Fibroblast of lung (primary cell): ENCODE measurements at regions not wholly inside any gene's neighbourhood (a gene's known extent, or its start where the extent isn't known, plus 50 kb on each side); places are given as distances from the start of the nearest gene placed in this dataset.

Experiments
- CTCF ChIP-seq, 2 donors: IDR thresholded peaks in 1 of 2; conservative IDR thresholded peaks in 1 of 2; 1 replicate in 1 of 2; 2 replicates in 1 of 2; pipeline ENCODE4 v1.5.1; 2011 to 2012; ENCODE audit warnings: low read length in 2 of 2, control low read depth in 1 of 2, inconsistent platforms in 1 of 2, low read depth in 1 of 2, mild to moderate bottlenecking in 1 of 2
- EZH2 ChIP-seq: IDR thresholded peaks from 2 replicates; pipeline ENCODE4 v1.5.1; 2012; ENCODE audit warnings: low read length, control low read depth, mild to moderate bottlenecking; ENCODE audit errors: missing control alignments

- TF ChIP-seq EZH2 (no peak), CTCF (conservative IDR thresholded peaks at IDR 0.05 in 1 of 2, IDR thresholded peaks at IDR 0.05 in 1 of 2; ENCODE audit: low read depth in 1 of 2, low read length in 2 of 2) (no peak)
Measured at GRCh38 chr12:66060163-66060907, 70.2 kb downstream of the LLPH start.
